Fibroblast of mammary gland (primary cell): ENCODE measurements at regions not wholly inside any gene's neighbourhood (a gene's known extent, or its start where the extent isn't known, plus 50 kb on each side); places are given as distances from the start of the nearest gene placed in this dataset.
A peak's percentile ranks its signal among the peaks of the same experiment; 100 is the strongest.
"Not testable (repeated sequence)": the region's sequence is repeated elsewhere in the genome, so short reads cannot be mapped to it uniquely, and the experiment has no call there.

Experiments used
- DNase-seq: peaks from one replicate; pipeline ENCODE4 v3.0.0-alpha.2; 2010; ENCODE audit warnings: low read depth
- H3K4me3 ChIP-seq: 2 replicates; pipeline ENCODE4 v1.5.1; 2011; ENCODE audit warnings: low read depth, mild to moderate bottlenecking, low read length, moderate library complexity; ENCODE audit not compliant: control insufficient read depth
- CTCF ChIP-seq: conservative IDR thresholded peaks from 2 replicates; pipeline ENCODE4 v1.5.1; 2011; ENCODE audit warnings: low read depth, low read length, inconsistent platforms; ENCODE audit not compliant: control insufficient read depth, insufficient read depth

- no peak overlapping the region for H3K4me3 ChIP-seq
- no peak for TF ChIP-seq CTCF
- DNase-seq, result no peak
Observed at GRCh38 chr1:183753464-183753891, 51.4 kb upstream of the RGL1 start.

GRCh38 chr1:183744132-183744913 lies 60.6 kb upstream of the RGL1 start:
- DNase-seq, result no peak
- TF ChIP-seq CTCF, result no peak
- no peak overlapping the region for H3K4me3 ChIP-seq

GRCh38 chr1:183742355-183742754 lies 62.6 kb upstream of the RGL1 start:
- no peak for TF ChIP-seq CTCF
- H3K4me3 ChIP-seq, result no peak overlapping the region
- no peak for DNase-seq

- no peak overlapping the region for H3K4me3 ChIP-seq
- peak; percentile 62 for DNase-seq
- no peak for TF ChIP-seq CTCF
Observed at GRCh38 chr1:183739741-183740271, 65.1 kb upstream of the RGL1 start.

- no peak overlapping the region for H3K4me3 ChIP-seq
- TF ChIP-seq CTCF, result no peak
- no peak for DNase-seq
Observed at GRCh38 chr1:183739082-183739481, 65.8 kb upstream of the RGL1 start.

GRCh38 chr1:183737916-183738315 lies 67.0 kb upstream of the RGL1 start:
- DNase-seq, H3K4me3 ChIP-seq: not testable (repeated sequence)

- H3K4me3 ChIP-seq, result no peak overlapping the region
- no peak for TF ChIP-seq CTCF
- no peak for DNase-seq
Observed at GRCh38 chr1:183736343-183736742, 68.6 kb upstream of the RGL1 start.
